ENCODE measurements at regions not wholly inside any gene's neighbourhood (a gene's known extent, or its start where the extent isn't known, plus 50 kb on each side); places are given as distances from the start of the nearest gene placed in this dataset.

- Mint-ChIP-seq H3K27ac (no peak overlapping the region), H3K27me3 (ENCODE audit: insufficient read depth) (peaks cover 52% of the 10 kb centered on the region), H3K4me1 (peaks cover 20% of the 10 kb centered on the region), H3K9me3 (no peaks in the 10 kb centered on the region), H3K36me3 (ENCODE audit: low read depth) (no peaks in the 10 kb centered on the region), H3K4me3 (no peak overlapping the region)
- no peak for DNase-seq
- Histone ChIP-seq H3K9me3 (ENCODE audit: control insufficient read depth, low read length) (no peaks in the 10 kb centered on the region), H3K27me3 (ENCODE audit: control insufficient read depth, insufficient read depth, low read length, poor library complexity, severe bottlenecking) (peaks cover 50% of the 10 kb centered on the region), H3K9ac (ENCODE audit: extremely low read depth, low read length, poor library complexity, severe bottlenecking) (no peak overlapping the region), H3K27ac (ENCODE audit: low read depth, low read length) (no peak overlapping the region), H3K4me3 (ENCODE audit: low read length) (no peak overlapping the region), H3K4me1 (ENCODE audit: control insufficient read depth, insufficient read depth, low read length) (peaks cover 3% of the 10 kb centered on the region), H3K36me3 (ENCODE audit: control insufficient read depth, insufficient read depth, low read length) (no peaks in the 10 kb centered on the region)
- no peak for TF ChIP-seq CTCF (conservative IDR thresholded peaks at IDR 0.05)
- WGBS, 2 experiments (ENCODE audit: insufficient coverage in 1 of 2, insufficient read length in 1 of 2): 63 to 67% methylated on average over 3 to 4 of the region's 4 CpGs
Observed at GRCh38 chr2:130259594-130259993, 61.4 kb upstream of the TUBA3E start.

DNA sequence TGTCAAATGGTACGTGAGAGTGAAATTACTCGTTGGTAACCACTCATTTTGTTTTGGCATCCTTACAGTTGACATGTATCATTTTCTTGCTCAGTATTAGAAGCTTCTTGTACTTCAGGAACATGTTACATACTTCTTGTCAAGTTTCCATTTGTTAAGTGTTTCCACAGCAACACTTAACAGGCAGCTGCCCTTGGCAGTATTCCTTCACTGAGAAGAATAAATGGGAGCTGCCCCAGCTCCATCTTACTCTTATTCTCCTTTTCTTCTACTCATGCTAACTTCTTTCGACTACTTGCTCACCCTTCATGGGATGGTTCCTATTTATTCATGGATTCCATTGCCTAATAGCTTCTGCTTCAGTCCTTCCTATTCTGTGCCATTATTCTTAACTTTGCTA lies 60.1 kb upstream of the TUBA3E start:
- Mint-ChIP-seq H3K36me3 (ENCODE audit: low read depth) (no peaks in the 10 kb centered on the region), H3K4me1 (peaks cover 20% of the 10 kb centered on the region), H3K9me3 (no peaks in the 10 kb centered on the region), H3K4me3 (no peak overlapping the region), H3K27ac (no peak overlapping the region), H3K27me3 (ENCODE audit: insufficient read depth) (peaks cover 59% of the 10 kb centered on the region)
- Histone ChIP-seq H3K4me1 (ENCODE audit: control insufficient read depth, insufficient read depth, low read length) (peaks cover 3% of the 10 kb centered on the region), H3K36me3 (ENCODE audit: control insufficient read depth, insufficient read depth, low read length) (no peaks in the 10 kb centered on the region), H3K4me3 (ENCODE audit: low read length) (no peak overlapping the region), H3K27ac (ENCODE audit: low read depth, low read length) (no peak overlapping the region), H3K9ac (ENCODE audit: extremely low read depth, low read length, poor library complexity, severe bottlenecking) (no peak overlapping the region), H3K9me3 (ENCODE audit: control insufficient read depth, low read length) (no peaks in the 10 kb centered on the region), H3K27me3 (ENCODE audit: control insufficient read depth, insufficient read depth, low read length, poor library complexity, severe bottlenecking) (peaks cover 59% of the 10 kb centered on the region)
- DNase-seq: no peak
- WGBS, 2 experiments (ENCODE audit: insufficient coverage in 1 of 2, insufficient read length in 1 of 2): 74 to 85% methylated on average over 3 of the region's 3 CpGs
- TF ChIP-seq CTCF (conservative IDR thresholded peaks at IDR 0.05): no peak

- no peak overlapping the region for H3K27ac ChIP-seq (ENCODE audit: low read depth, low read length)
- H3K4me3 ChIP-seq (ENCODE audit: low read length): no peak overlapping the region
- Mint-ChIP-seq H3K9me3 (no peaks in the 10 kb centered on the region), H3K4me1 (peaks cover 10% of the 10 kb centered on the region), H3K36me3 (ENCODE audit: low read depth) (no peaks in the 10 kb centered on the region), H3K27ac (no peak overlapping the region), H3K27me3 (ENCODE audit: insufficient read depth) (peaks cover 45% of the 10 kb centered on the region), H3K4me3 (no peak overlapping the region)
- no peaks in the 10 kb centered on the region for H3K36me3 ChIP-seq (ENCODE audit: control insufficient read depth, insufficient read depth, low read length)
- TF ChIP-seq CTCF (conservative IDR thresholded peaks at IDR 0.05): no peak
- H3K27me3 ChIP-seq (ENCODE audit: control insufficient read depth, insufficient read depth, low read length, poor library complexity, severe bottlenecking): peaks cover 37% of the 10 kb centered on the region
- no peak overlapping the region for H3K9ac ChIP-seq (ENCODE audit: extremely low read depth, low read length, poor library complexity, severe bottlenecking)
- no peak for DNase-seq
- no peaks in the 10 kb centered on the region for H3K9me3 ChIP-seq (ENCODE audit: control insufficient read depth, low read length)
- peaks cover 3% of the 10 kb centered on the region for H3K4me1 ChIP-seq (ENCODE audit: control insufficient read depth, insufficient read depth, low read length)
- 90 to 92% methylated on average over 28 to 42 of the region's 42 CpGs for WGBS, 2 experiments (ENCODE audit: insufficient coverage in 1 of 2, insufficient read length in 1 of 2)
Observed at GRCh38 chr2:130252880-130253645, 54.8 kb upstream of the TUBA3E start.

All from endodermal cell (in vitro differentiated cells).